ENCODE measurements at regions not wholly inside any gene's neighbourhood (a gene's known extent, or its start where the extent isn't known, plus 50 kb on each side); places are given as distances from the start of the nearest gene placed in this dataset.

- Histone ChIP-seq H3K4me1 (no peaks in the 10 kb centered on the region), H3K4me3 (no peak overlapping the region), H3K27ac (no peak overlapping the region), H3K9me3 (no peaks in the 10 kb centered on the region), H3K27me3 (no peaks in the 10 kb centered on the region), H3K36me3 (no peaks in the 10 kb centered on the region)
- TF ChIP-seq CTCF (IDR thresholded peaks at IDR 0.05), result no peak
- TF ChIP-seq POLR2AphosphoS5 (IDR thresholded peaks at IDR 0.05), result no peak
- TF ChIP-seq EP300 (IDR thresholded peaks at IDR 0.05), result no peak
- TF ChIP-seq POLR2A (IDR thresholded peaks at IDR 0.05), result no peak
- 79 to 100% (median 89%) methylated on average over 1 of the region's 1 CpG for WGBS, 5 donors
- intact Hi-C loops (cut with DNase I; ENCODE audit: low total_unique reads), result no loop called here
- no peak for DNase-seq
Measured at GRCh38 chr3:94272016-94272415, 209.2 kb downstream of the NSUN3 start.

GRCh38 chr3:94280958-94281357 lies 218.1 kb downstream of the NSUN3 start:
- intact Hi-C loops (cut with DNase I; ENCODE audit: low total_unique reads), result no loop called here
- Histone ChIP-seq H3K36me3 (no peaks in the 10 kb centered on the region), H3K4me3 (no peak overlapping the region), H3K27me3 (no peaks in the 10 kb centered on the region), H3K27ac (no peak overlapping the region), H3K4me1 (no peaks in the 10 kb centered on the region), H3K9me3 (no peaks in the 10 kb centered on the region)
- 85 to 94% (median 87%) methylated on average over 4 of the region's 4 CpGs for WGBS, 5 donors
- no peak for DNase-seq
- TF ChIP-seq POLR2A (IDR thresholded peaks at IDR 0.05) (no peak), POLR2AphosphoS5 (IDR thresholded peaks at IDR 0.05) (no peak), EP300 (IDR thresholded peaks at IDR 0.05) (no peak), CTCF (IDR thresholded peaks at IDR 0.05) (no peak)

GRCh38 chr3:94285872-94286271 lies 223.0 kb downstream of the NSUN3 start:
- TF ChIP-seq EP300 (IDR thresholded peaks at IDR 0.05), result no peak
- TF ChIP-seq CTCF (IDR thresholded peaks at IDR 0.05), result no peak
- no peak for TF ChIP-seq POLR2A (IDR thresholded peaks at IDR 0.05)
- TF ChIP-seq POLR2AphosphoS5 (IDR thresholded peaks at IDR 0.05), result no peak
- H3K36me3 ChIP-seq, result no peaks in the 10 kb centered on the region
- no peaks in the 10 kb centered on the region for H3K9me3 ChIP-seq
- H3K27ac ChIP-seq, result no peak overlapping the region
- no peak overlapping the region for H3K4me3 ChIP-seq
- intact Hi-C loops (cut with DNase I; ENCODE audit: low total_unique reads), result no loop called here
- no peaks in the 10 kb centered on the region for H3K27me3 ChIP-seq
- H3K4me1 ChIP-seq, result no peaks in the 10 kb centered on the region
- no peak for DNase-seq

- Histone ChIP-seq H3K27me3 (no peaks in the 10 kb centered on the region), H3K27ac (no peak overlapping the region), H3K36me3 (no peaks in the 10 kb centered on the region), H3K4me3 (no peak overlapping the region), H3K4me1 (no peaks in the 10 kb centered on the region), H3K9me3 (no peaks in the 10 kb centered on the region)
- intact Hi-C loops (cut with DNase I; ENCODE audit: low total_unique reads), result no loop called here
- DNase-seq, result no peak
- 74 to 92% (median 83%) methylated on average over 2 of the region's 2 CpGs for WGBS, 5 donors
- no peak for TF ChIP-seq CTCF (IDR thresholded peaks at IDR 0.05)
- no peak for TF ChIP-seq POLR2AphosphoS5 (IDR thresholded peaks at IDR 0.05)
- TF ChIP-seq POLR2A (IDR thresholded peaks at IDR 0.05), result no peak
- no peak for TF ChIP-seq EP300 (IDR thresholded peaks at IDR 0.05)
Measured at GRCh38 chr3:94291686-94292085, 228.8 kb downstream of the NSUN3 start.

GRCh38 chr3:94292151-94292550 lies 229.3 kb downstream of the NSUN3 start:
- no peaks in the 10 kb centered on the region for H3K9me3 ChIP-seq
- DNase-seq, result no peak
- H3K27ac ChIP-seq, result no peak overlapping the region
- no peaks in the 10 kb centered on the region for H3K4me1 ChIP-seq
- intact Hi-C loops (cut with DNase I; ENCODE audit: low total_unique reads), result no loop called here
- TF ChIP-seq CTCF (IDR thresholded peaks at IDR 0.05) (no peak), POLR2AphosphoS5 (IDR thresholded peaks at IDR 0.05) (no peak), EP300 (IDR thresholded peaks at IDR 0.05) (no peak), POLR2A (IDR thresholded peaks at IDR 0.05) (no peak)
- no peaks in the 10 kb centered on the region for H3K27me3 ChIP-seq
- no peaks in the 10 kb centered on the region for H3K36me3 ChIP-seq
- no peak overlapping the region for H3K4me3 ChIP-seq

All from stomach (tissue), 8 donors.